GM19099 (cell line): ENCODE measurements at regions not wholly inside any gene's neighbourhood (a gene's known extent, or its start where the extent isn't known, plus 50 kb on each side); places are given as distances from the start of the nearest gene placed in this dataset.

ENCODE experiments used
- POLR2A ChIP-seq: IDR thresholded peaks from 3 replicates; pipeline ENCODE4 v1.6.1; 2011; ENCODE audit warnings: low read depth; ENCODE audit not compliant: insufficient read length; ENCODE audit errors: extremely low read depth

- TF ChIP-seq POLR2A: no peak
Observed at GRCh38 chr13:81197483-81197882, 856.6 kb upstream of the SPRY2 start.

DNA sequence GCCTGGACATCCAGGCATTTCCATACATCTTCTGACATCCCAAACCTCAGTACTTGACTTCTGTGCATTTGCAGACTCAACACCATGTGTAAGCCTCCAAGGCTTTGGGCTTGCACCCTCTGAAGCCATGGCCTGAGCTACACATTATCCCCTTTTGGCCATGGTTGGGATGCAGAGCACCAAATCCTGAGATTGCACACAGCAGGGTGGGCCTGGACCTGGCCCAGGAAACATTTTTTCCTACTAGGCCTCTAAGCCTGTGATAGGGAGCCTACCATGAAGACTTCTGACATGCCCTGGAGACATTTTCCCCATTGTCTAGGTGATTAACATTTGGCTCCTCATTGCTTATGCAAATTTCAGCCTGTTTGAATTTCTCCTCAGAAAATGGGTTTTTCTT lies 853.4 kb upstream of the SPRY2 start:
- no peak for TF ChIP-seq POLR2A

GRCh38 chr13:81184556-81185265 lies 843.8 kb upstream of the SPRY2 start:
- no peak for TF ChIP-seq POLR2A

- TF ChIP-seq POLR2A: no peak
Observed at GRCh38 chr13:81172603-81173002, 831.7 kb upstream of the SPRY2 start.

DNA sequence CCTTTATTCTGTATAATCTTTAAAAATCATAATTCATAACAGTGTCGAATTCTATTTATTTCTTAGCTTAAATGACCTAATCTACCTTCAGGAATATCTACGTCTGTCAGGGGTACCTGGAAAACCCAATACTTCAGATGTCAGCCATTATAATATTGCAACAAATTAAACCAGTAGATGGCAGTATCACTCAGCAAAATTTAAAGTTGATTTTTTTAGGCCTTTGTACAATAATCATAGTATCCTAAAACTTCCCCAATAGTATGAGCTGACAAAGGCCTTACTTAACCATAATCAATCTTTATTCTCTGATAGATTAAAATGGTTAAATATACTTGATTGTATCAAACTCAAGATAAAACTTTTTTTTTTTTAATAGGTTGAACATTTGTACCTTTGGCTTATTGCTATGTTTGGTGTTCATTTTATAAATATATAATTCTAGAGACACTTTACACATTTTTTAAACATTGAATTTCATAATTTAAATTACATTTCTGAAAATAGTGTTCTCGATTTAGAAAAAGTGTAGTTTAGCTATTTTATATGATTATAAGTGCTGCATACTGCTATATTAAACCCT lies 830.2 kb upstream of the SPRY2 start:
- no peak for TF ChIP-seq POLR2A

GRCh38 chr13:81153478-81153877 lies 812.6 kb upstream of the SPRY2 start:
- TF ChIP-seq POLR2A: no peak

GRCh38 chr13:81148822-81149221 lies 807.9 kb upstream of the SPRY2 start:
- TF ChIP-seq POLR2A: no peak

GRCh38 chr13:81142306-81142999 lies 801.5 kb upstream of the SPRY2 start:
- TF ChIP-seq POLR2A: no peak

DNA sequence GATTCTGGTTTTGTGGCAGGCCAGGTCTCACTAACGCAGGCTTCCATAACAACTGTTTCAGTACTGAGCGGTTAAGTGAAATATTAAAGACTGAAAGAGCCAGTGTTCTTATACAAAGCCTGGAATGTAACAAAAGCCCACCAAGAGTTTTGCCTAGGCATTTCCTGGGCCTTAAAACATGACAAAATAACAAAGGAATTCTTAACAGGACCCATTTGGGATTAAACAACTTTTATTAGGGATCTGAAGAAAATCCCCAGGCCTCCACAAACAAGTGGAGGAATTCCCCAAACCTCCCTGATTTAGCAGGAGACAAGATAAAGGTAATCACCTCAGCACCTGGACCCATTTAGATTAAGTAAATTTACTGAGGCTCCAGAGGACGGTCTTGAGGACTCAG lies 799.7 kb upstream of the SPRY2 start:
- no peak for TF ChIP-seq POLR2A

GRCh38 chr13:81139987-81140386 lies 799.1 kb upstream of the SPRY2 start:
- no peak for TF ChIP-seq POLR2A

DNA sequence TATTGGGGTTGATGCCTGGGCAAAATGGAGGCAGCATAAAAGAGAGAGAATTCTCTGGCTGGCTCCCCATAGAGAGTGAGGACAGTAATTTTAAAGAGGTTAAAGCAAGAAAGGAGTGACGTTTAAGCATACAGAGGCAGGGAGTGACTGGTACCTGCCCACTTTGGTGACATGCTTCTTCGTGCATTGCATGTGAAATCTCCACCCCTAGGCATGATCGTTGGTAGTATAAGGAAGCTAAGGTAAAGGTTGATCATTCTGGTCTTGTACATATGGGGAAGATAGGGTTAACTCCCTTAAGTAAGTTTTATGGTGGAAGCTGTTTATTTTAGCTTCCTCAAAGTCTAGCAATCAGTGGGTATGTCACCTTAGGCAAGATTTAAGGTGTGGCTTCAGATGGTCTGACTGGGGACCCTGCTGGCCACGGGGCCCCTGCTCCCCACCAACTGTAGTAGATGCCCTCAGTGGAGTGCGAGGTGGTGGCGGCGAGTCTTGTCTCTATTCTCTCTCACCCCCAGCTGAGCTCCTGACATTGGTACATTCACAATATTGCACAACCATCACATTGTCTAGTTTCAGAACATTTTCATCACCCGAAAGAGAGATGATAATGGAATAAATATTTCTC lies 797.5 kb upstream of the SPRY2 start:
- no peak for TF ChIP-seq POLR2A

- no peak for TF ChIP-seq POLR2A
Observed at GRCh38 chr13:81133066-81133465, 792.1 kb upstream of the SPRY2 start.

- no peak for TF ChIP-seq POLR2A
Observed at GRCh38 chr13:81117416-81117815, 776.5 kb upstream of the SPRY2 start.

- TF ChIP-seq POLR2A: no peak
Observed at GRCh38 chr13:81116461-81117282, 775.7 kb upstream of the SPRY2 start.

DNA sequence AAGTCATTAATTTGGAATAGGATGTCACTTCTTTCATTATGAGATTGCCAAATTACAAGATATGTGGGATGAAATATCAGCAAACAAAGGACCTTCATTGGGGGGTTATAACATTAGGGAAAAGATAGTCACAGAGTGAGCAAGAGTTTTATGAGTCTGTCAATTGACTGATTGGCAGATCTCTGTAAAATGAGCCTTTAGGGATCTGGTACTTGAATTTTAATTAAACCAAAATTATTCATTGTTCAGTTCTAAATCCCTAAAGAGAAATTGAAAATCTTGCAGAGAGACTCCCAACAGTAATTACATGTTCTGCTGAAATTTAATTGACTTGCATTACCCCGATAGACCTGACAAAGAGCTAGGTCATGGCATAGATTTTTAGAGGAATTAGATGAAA lies 768.1 kb upstream of the SPRY2 start:
- TF ChIP-seq POLR2A: no peak
